Stimulated activated CD4-positive, alpha-beta T cell treated with anti-CD3 and anti-CD28 coated beads, Interleukin-4, amount 100 ng/mL, for 24 hours (primary cell): ENCODE measurements at regions not wholly inside any gene's neighbourhood (a gene's known extent, or its start where the extent isn't known, plus 50 kb on each side); places are given as distances from the start of the nearest gene placed in this dataset.

ENCODE experiments used
- DNase-seq: peaks from one replicate; pipeline ENCODE4 v3.0.0-alpha.2; 2020

DNA sequence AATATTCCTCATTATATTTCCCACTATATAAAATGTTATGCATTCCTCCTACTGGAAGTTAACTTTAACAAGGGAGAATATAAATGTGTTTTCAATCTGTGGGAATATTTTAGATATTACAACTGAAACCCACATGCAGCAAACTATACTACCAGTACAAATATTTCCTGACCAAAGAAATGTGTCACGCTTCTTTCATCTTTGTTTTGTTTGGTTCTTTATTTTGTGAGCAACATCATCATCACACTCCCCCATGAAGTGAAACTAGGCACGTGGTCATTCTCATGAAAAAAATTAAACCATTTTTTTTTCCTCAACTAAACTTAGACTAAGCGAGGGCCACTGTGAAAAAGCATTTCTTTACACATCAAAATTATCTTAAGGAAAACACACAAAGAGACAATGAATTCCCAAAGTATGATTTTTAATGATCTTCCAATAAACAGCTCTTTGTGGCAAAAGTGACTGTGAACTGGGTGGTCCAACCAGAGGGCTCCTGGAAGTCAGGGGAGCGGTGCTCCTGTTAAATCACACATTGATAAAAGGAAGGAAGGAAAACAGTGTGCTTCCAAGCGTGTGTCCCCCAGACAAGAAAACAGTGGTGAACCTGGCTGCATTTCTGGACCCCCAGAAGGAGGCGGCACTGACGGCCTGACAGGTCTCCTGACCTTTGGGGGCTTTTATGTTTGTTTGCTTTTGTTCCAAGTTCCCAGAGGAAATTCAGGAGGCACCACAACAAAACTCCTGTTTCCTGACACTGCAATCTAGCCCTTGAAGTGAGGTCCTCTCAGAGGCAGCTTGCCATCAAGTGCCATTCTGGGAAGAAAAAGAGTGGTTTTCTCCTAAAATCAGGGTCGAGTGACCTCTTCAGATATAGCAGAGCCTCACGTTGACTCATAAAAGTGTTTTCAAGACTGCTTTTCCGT lies 166.8 kb upstream of the FOXQ1 start:
- no peak for DNase-seq

DNA sequence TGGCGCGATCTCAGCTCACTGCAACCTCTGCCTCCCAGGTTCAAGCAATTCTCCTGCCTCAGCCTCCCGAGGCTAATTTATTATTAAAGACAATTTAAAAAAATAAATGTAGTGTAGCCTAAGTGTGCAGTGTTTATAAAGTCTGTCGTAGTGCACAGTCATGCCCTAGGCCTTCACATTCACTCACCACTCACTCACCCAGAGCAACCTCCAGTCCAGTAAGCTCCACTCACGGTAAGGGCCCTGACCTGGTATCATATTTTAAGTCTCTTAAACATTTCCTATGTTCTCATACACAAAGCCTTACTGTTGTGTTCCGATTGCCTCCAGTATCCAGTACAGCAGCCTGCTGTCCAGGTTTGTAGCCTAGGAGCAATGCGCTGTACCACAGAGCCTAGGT lies 168.2 kb upstream of the FOXQ1 start:
- DNase-seq: no peak

GRCh38 chr6:1139155-1139890 lies 172.6 kb upstream of the FOXQ1 start:
- DNase-seq: no peak

DNA sequence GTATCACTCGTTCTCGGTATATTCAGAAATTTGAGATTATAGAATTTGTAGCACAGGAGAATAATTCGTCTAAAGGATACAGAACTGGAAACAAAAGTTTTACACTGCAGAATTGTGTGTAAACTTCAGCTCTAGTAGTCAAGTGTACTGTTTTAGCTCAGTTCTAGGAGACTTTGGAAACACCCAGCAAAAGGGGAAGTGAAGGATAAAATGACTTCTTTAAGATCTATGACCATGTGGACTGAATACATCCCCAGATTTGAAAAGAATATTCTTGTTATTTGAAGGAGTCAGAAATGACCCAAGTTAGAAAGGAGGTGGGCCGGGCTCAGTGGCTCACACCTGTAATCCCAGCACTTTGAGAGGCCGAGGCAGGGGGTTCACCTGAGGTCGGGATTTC lies 174.0 kb upstream of the FOXQ1 start:
- DNase-seq: no peak

- no peak for DNase-seq
Measured at GRCh38 chr6:1136827-1137226, 175.1 kb upstream of the FOXQ1 start.

DNA sequence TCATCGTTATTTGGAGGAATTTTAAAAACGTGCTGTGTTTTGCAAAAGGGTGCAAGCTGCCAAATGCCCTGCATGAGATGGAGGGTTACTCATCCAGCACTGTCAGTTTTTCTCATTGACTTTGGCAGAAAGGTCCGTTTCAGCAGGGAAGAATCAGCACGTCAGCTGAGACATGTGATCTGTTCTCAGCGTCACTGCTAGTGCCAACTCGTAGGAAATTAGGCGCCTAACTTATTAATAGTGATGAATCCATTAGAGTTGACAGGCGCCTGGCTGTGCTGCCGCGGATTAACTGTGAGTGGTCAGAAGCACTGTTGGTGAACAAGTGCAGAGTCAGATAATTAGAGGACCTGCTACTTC lies 175.5 kb upstream of the FOXQ1 start:
- DNase-seq: no peak

DNA sequence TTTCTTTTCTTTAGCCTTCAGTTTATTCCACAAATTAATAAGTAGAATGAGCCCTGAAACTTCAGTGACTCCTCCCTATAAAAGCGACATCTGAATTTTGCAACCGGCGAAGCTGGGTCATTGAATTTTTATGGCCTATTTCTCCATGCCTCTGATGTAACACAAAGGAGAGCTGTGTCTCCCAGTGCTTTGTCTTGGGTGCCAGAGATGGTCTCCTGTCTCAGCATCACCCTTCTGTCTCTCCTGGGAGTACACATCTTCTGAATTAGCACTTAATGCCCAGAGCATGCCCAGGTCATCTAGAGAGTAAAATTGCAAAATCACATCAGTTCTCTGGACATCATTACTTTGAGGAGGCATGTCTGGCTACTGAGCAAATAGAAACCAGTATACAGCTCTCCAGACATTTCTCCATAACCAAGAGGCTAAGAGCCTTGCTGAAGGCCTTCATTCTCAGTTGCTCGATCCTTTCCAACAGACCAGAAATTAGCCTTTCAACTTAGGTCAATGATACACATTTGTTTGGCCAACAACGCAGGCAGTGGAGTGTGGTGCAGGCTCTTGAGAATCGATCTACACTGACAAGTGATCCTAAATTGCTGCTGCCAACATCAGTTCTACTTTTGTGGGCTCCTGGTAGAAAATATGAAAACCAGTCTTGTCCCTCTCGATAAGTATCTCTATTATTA lies 176.0 kb upstream of the FOXQ1 start:
- DNase-seq: no peak

DNA sequence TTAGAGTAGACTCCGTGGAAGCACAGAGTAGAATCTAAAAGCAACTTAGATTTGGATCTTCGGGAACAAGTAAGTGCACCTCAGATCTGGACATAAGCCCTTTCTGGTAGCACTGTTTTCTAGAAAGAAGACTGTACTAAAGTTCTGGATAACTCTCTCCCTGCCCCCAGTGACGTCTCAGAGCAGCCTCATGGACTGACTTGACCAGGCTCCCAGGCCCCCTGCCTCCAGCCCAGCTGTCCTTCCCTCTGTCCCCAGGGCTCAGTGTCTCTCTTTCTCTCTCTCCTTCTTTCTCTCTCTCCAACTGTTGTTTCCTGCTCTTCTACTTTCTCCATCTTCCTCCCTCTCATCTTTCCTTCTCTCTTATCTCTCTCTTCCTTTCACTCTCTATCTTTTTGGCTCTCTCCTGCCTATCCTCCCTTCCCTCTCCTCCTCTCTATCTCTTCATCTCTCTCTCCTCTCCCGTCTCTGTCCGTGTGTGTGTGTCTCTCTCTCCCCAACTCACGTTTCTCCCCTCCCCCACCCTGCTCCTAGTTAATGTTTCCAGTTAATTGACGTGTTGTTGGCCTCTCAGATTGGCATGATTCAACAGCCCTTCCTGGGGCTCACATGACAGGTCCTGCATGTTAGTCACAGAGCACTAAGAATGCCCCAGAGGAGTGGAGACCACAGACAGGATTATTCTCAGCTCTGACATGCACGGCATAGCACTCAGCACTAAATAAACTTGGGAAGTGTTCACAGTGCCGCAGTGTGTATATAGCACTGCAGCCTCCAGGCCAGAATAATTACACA lies 180.4 kb upstream of the FOXQ1 start:
- no peak for DNase-seq

DNA sequence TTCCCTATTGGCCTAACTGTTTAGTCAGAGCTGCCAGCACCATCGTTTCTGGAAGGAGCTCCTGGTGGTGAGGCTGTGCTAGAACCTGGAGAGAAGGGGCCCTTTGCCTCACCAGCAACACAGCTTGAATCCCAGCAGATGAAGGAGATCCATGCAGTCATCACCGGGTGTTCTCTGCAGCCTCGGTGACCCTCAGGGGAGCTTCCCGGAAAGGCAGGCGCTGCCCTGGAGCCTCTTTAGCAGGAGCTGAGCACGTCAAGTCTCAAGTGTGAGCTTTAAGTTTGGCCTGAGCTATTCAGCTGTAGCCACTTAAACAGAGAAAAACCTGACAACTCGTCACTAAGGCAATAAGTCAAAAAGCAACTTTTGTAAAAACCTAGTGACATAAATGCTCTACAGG lies 181.2 kb upstream of the FOXQ1 start:
- no peak for DNase-seq

GRCh38 chr6:1129131-1129530 lies 182.8 kb upstream of the FOXQ1 start:
- DNase-seq: no peak

- no peak for DNase-seq
Measured at GRCh38 chr6:1127597-1128288, 184.2 kb upstream of the FOXQ1 start.

- DNase-seq: no peak
Measured at GRCh38 chr6:1127129-1127528, 184.8 kb upstream of the FOXQ1 start.

DNA sequence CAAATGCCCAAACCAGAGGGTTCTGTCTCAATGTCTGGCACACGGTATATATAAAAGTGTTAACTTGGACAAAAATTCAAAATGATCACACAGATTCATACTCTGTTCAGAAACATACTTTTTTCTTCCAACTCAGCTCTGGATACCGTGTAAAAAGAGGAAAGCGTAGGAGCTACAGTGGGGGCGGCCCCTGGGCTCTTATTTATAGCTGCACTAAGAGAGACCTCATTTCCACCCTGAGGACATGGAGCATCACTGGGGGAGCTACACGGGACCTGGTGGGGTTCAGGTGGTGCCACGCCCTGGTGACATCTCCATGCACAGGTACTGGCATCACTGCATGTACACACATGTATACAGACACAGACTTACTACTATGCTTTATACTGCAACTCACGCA lies 185.9 kb upstream of the FOXQ1 start:
- DNase-seq: no peak

- no peak for DNase-seq
Measured at GRCh38 chr6:1125297-1125696, 186.6 kb upstream of the FOXQ1 start.

DNA sequence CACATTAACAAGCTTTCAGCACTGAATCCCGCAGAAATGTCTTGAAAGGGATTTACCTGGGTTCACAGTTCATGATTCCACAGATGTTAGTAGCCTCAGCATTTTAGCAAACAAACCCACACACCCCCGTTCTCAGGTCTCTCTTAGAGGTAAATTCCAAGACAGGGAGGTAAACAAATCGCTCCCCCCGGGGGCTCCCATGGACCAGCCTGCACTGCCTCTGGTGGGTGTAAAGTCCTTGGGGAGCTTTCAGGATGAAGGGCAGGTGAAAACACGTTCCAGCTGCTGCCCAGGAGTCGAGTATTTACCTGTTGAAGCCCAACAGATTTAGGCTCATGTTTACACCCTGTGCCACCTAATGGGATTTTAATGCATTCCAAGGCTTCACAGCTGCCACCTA lies 187.0 kb upstream of the FOXQ1 start:
- no peak for DNase-seq

DNA sequence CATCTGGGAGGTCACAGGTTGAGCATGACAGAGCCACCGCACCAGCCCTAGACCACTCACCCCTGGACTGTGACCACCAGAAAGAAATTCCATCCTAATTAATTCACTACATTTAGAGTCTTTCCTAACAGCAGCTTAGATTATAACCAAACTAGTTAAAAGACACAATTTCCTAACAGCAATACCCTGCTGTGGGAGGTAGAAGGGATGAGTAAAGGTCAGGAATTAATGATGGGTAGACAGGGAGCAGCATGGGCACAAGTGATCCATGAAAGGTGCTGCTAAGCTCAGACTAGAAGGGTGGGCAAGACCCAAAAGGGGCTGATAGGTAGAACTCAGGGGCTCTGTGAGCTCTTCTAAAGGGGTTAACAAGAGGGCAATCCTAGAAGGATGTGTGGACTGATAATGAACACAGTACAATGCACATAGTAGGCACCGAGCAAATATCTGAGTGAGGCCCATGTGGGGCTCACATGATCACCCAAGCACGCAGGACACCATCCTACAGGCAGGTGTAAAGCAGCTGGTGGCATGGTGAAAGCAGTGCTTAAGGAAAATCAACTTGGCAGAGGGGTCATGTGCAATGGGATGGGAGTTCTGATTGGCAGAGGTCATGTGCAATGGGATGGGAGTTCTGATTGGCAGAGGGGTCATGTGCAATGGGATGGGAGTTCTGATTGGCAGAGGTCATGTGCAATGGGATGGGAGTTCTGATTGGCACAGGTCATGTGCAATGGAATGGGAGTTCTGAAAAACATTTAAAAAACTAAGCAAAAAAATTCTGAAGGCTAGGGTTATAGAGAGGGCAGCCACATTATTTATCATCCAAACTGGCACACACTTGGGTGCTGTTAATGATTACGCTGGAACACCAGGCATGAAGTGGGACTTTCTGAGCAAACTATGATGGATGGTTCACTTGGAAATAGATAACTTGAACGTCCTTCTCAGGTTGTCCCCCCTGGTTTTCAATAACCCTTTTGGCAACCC lies 188.2 kb upstream of the FOXQ1 start:
- DNase-seq: no peak

DNA sequence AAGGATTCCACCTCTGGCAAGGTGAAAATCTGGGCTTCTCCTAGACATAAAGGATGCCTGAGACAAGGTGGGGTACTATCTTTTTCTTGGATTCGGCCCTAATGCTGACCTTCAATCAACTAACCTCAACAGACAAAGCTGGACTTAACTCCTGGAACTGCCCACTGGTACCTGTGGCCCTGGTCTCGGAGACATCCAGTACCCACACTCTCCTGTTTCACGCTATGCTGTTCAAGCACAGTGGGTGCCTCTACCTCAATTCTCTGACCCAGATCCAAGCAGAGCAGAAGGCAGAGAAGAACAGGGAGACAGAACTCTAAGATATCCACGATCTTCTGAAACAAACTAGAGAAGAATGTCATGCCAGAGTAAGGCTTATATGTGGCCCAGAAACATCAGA lies 189.8 kb upstream of the FOXQ1 start:
- DNase-seq: no peak

GRCh38 chr6:1118287-1118647 lies 193.6 kb upstream of the FOXQ1 start:
- DNase-seq: no peak

GRCh38 chr6:1117530-1118286 lies 194.2 kb upstream of the FOXQ1 start:
- DNase-seq: no peak

GRCh38 chr6:1116149-1116548 lies 195.7 kb upstream of the FOXQ1 start:
- DNase-seq: no peak
